Naive B cell (primary cell): ENCODE measurements at regions not wholly inside any gene's neighbourhood (a gene's known extent, or its start where the extent isn't known, plus 50 kb on each side); places are given as distances from the start of the nearest gene placed in this dataset.
A peak's percentile ranks its signal among the peaks of the same experiment; 100 is the strongest.

Source experiments
- ATAC-seq, 2 donors: fragments of 150-1000 bp; cut with Tn5 transposase; 2 replicates each; pipeline ENCODE4 v1.10.0; 2021; ENCODE audit warnings: low read depth in 2 of 2, mild to moderate bottlenecking in 2 of 2, moderate library complexity in 2 of 2
- DNase-seq: peaks from one replicate; pipeline ENCODE4 v3.0.0; 2022
- H3K27ac Mint-ChIP-seq, 6 donors: one replicate each; pipeline ENCODE4 v1.8.0; 2020 to 2022; ENCODE audit warnings: mild to moderate bottlenecking in 6 of 6, mixed read lengths in 6 of 6, moderate library complexity in 5 of 6, inconsistent platforms in 2 of 6
- H3K27me3 Mint-ChIP-seq, 3 donors: one replicate each; pipeline ENCODE4 v1.8.0; 2021 to 2022; ENCODE audit warnings: mixed read lengths in 3 of 3, mild to moderate bottlenecking in 1 of 3
- H3K36me3 Mint-ChIP-seq, 2 donors: one replicate each; pipeline ENCODE4 v1.8.0; 2020 to 2022; ENCODE audit warnings: mixed read lengths in 2 of 2, inconsistent platforms in 1 of 2, mild to moderate bottlenecking in 1 of 2
- H3K4me1 Mint-ChIP-seq, 3 donors: one replicate each; pipeline ENCODE4 v1.8.0; 2020 to 2022; ENCODE audit warnings: mixed read lengths in 3 of 3, inconsistent platforms in 1 of 3, mild to moderate bottlenecking in 1 of 3, moderate library complexity in 1 of 3
- H3K4me3 Mint-ChIP-seq, 8 donors: one replicate each; pipeline ENCODE4 v1.8.0; 2020 to 2022; ENCODE audit warnings: mild to moderate bottlenecking in 8 of 8, mixed read lengths in 8 of 8, moderate library complexity in 8 of 8, inconsistent platforms in 2 of 8
- H3K9me3 Mint-ChIP-seq, 7 donors: one replicate each; pipeline ENCODE4 v1.8.0; 2020 to 2022; ENCODE audit warnings: mixed read lengths in 7 of 7, mild to moderate bottlenecking in 5 of 7, inconsistent platforms in 2 of 7, moderate library complexity in 1 of 7

DNA sequence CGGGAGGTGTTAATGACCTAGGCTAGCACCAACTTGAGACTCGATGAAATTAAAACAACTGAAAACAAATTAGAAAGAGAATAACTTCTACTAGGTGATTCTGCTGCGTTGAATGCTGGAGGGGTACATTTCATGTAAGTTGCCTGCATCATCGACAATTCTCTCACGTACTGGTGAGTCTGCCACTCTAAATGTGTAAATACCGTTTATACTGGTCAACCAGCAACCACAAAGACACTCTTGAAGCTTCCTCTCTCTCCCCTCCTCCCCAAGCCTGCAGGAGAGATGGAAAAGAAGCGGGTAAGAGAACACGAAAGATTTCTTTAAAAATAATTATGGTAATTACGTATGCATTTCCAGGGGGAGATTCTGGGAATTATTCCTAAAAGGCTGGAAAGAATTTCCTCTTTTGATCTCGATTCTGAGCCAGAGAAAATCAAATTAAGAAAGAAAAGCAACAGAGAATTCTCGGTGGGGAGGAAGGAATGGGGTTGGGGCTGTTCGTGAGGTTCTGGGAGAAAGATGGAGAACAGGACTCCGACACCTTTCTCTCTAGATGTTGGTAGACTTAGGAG is 68.6 kb upstream of the MRTFB start:
- H3K9me3 Mint-ChIP-seq, result peaks cover 0 to 8% (median 2%) of the 10 kb centered on the region in 7 donors
- H3K4me3 Mint-ChIP-seq, result peak overlapping the region; percentile 20 to 93 (median 74)
- H3K36me3 Mint-ChIP-seq, result no peaks in the 10 kb centered on the region
- peak overlapping the region; percentile 21 to 93 (median 52) for H3K27ac Mint-ChIP-seq
- H3K4me1 Mint-ChIP-seq, result peaks cover 39 to 66% (median 49%) of the 10 kb centered on the region in 3 donors
- ATAC-seq (no peak), DNase-seq (no peak)
- H3K27me3 Mint-ChIP-seq, result no peaks in the 10 kb centered on the region

DNA sequence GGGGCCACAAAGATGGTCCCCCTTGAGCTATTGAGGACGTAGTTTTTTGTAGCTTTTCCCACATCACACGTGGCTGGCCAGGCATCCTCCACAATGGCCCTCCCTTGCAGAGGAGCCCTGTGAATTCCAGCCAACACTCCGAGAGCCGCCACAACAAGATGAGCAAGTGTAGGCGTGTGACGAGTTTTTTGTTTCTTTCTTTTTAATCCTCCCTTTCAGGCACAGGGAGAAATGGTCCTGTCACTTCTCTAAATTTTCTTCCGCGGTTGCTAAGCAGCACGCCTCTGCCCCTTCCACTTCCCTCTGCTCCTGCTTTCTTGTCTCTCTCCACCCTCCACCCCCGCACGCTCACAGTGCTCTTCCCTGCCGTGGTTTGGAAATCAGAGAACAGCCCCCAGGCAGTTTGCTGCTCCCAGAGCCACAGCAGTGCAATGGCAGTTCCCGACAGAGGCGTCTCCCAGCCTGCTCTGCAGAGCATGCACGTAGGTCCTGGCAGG is 68.0 kb upstream of the MRTFB start:
- Mint-ChIP-seq H3K4me3 (peak overlapping the region; percentile 20 to 93 (median 80)), H3K9me3 (peaks cover 0 to 3% (median 0%) of the 10 kb centered on the region in 7 donors), H3K36me3 (no peaks in the 10 kb centered on the region), H3K27ac (peak overlapping the region; percentile 21 to 93 (median 62)), H3K4me1 (peaks cover 34 to 60% (median 44%) of the 10 kb centered on the region in 3 donors), H3K27me3 (no peaks in the 10 kb centered on the region)
- peak; percentile 35 to 47 for ATAC-seq
- no peak for DNase-seq

DNA sequence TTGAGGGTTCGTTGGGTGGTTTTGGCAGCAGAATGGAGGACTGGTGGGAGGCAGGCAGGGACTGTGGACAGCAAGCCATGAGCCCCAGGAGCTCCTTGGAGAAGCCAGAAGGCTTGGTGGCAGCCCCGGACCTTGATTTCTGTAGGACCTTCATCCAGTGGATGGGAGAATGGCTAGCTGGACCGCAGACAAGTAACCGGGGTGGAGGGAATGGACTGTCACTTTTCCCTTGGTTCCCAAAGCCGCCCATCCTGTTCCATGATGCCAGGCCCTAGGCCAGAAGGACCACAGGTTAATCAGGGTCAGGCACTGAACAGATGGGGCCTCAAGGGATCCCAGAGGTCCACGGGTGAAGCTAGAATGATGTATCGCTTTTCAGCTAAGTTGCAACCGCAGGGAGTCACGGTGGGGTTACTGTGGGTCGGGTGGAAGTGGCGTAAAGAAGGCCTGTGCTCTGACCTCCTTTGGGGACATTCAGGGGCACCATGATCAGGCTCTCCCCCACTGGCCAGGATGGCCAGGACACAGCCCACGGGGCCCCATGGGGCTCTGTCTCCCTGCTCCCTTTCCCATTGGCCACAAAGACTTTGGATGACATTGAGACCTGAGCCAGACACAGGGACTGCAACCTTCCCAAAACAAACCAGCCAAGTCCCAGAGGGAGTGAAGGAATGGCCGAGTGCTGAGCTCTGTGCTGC is 66.9 kb upstream of the MRTFB start:
- Mint-ChIP-seq H3K4me3 (peak overlapping the region in 2 of 8 donors; percentile 29 to 65), H3K27me3 (peaks cover under 1 to 2% (median under 1%) of the 10 kb centered on the region in 3 donors), H3K27ac (no peak overlapping the region), H3K9me3 (no peaks in the 10 kb centered on the region), H3K36me3 (no peaks in the 10 kb centered on the region), H3K4me1 (peaks cover 28 to 51% (median 34%) of the 10 kb centered on the region in 3 donors)
- DNase-seq (no peak), ATAC-seq (no peak)

DNA sequence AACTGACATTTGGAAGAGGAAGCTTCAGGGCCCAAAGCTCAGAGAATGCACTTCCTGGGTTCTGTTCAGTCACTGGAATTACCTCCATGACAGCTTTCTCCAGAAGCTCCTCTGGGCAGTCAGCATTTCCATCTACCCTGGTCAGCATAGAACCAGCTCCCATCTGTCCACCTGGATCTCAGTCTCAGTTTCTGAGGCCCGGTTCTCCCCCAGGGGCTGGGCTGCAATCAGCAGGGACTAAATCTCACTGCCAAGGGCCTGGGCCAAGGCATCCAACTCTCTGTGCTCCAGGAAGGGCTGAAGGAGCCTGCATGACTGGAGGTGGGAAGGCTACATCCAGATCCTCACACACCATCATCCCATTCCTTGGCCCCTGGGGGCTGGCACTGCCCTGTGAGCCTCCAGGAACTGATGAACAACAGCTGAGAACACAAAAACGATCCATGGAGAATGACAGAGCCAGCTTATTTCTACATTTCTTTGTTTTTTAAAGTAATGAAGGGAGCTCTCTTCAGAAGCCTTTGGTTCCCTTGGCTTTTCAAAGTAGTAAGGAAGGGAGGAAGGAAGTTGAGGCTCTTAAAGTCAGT is 66.3 kb upstream of the MRTFB start:
- Mint-ChIP-seq H3K9me3 (no peaks in the 10 kb centered on the region), H3K4me1 (peaks cover 22 to 45% (median 27%) of the 10 kb centered on the region in 3 donors), H3K4me3 (peak overlapping the region in 1 of 8 donors; percentile 70), H3K27ac (no peak overlapping the region), H3K36me3 (no peaks in the 10 kb centered on the region), H3K27me3 (peaks cover 7 to 8% (median 7%) of the 10 kb centered on the region in 3 donors)
- ATAC-seq (no peak), DNase-seq (no peak)

DNA sequence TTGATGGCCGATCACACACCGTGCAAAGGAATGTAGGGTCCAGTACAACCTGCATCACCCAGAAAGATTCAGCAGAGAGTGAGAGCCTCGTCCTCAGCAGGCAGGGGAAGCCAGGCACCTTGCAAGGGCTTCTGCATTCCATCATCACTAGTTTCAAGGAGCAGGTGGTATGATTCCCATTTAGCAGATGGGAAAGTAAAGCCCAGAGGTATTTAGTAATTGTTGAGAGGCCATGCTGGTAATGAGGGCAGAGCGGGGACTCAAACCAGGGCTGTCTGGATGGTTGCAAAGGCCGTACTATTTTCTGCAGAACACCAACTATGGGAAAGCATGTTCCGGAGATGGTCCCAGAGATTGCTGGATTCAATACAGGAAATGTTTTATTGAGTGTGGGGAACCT is 65.8 kb upstream of the MRTFB start:
- Mint-ChIP-seq H3K4me1 (peaks cover 18 to 40% (median 22%) of the 10 kb centered on the region in 3 donors), H3K4me3 (no peak overlapping the region), H3K36me3 (no peaks in the 10 kb centered on the region), H3K27ac (no peak overlapping the region), H3K27me3 (peaks cover 8 to 10% (median 9%) of the 10 kb centered on the region in 3 donors), H3K9me3 (no peaks in the 10 kb centered on the region)
- no peak for DNase-seq
- ATAC-seq, result no peak

DNA sequence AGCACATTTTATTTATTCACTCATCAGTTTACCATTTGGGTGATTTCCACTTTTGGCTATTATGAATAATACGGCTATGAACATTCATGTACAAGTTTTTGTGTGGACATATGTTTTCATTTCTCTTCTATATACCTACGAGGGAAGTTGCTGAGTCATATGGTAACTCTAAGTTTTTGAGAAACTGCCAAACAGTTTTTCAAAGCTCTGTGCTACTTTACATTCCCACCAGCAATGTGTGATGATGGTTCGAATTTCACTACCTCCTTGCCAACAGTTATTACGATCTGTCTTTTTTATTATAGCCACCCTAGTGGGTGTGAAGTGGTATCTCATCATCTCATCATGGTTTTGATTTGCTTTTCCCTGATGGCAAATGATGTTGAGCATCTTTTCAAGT is 63.7 kb upstream of the MRTFB start:
- no peak overlapping the region for H3K4me3 Mint-ChIP-seq
- no peak overlapping the region for H3K27ac Mint-ChIP-seq
- H3K9me3 Mint-ChIP-seq, result no peaks in the 10 kb centered on the region
- DNase-seq (no peak), ATAC-seq (no peak)
- H3K4me1 Mint-ChIP-seq, result peaks cover 13 to 24% (median 14%) of the 10 kb centered on the region in 3 donors
- no peaks in the 10 kb centered on the region for H3K36me3 Mint-ChIP-seq
- H3K27me3 Mint-ChIP-seq, result peaks cover 8 to 22% (median 9%) of the 10 kb centered on the region in 3 donors

DNA sequence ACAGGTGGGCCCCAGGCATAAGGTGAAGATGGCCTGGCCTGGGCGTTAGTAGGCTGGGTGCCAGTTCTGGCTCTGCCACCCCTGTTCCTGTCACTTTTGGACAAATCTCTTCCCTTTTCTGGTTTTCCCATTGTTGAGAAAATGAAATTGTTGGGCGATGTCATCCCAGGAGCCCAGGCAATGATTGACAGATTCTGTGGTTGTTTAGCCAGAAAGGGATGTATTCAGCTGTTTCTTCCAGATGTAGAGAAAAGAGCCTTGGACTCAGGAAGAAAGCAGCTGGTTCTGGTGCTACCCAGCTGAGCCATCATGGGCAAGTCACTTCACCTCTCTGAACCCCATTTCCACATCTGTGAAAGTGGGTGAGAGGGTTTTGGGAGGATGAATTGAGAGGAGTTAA is 60.1 kb upstream of the MRTFB start:
- Mint-ChIP-seq H3K9me3 (no peaks in the 10 kb centered on the region), H3K4me1 (peaks cover 0 to 3% (median 0%) of the 10 kb centered on the region in 3 donors), H3K27me3 (peaks cover 16 to 32% (median 20%) of the 10 kb centered on the region in 3 donors), H3K27ac (peak overlapping the region in 1 of 6 donors; percentile 86), H3K36me3 (no peaks in the 10 kb centered on the region), H3K4me3 (no peak overlapping the region)
- ATAC-seq (no peak), DNase-seq (no peak)

DNA sequence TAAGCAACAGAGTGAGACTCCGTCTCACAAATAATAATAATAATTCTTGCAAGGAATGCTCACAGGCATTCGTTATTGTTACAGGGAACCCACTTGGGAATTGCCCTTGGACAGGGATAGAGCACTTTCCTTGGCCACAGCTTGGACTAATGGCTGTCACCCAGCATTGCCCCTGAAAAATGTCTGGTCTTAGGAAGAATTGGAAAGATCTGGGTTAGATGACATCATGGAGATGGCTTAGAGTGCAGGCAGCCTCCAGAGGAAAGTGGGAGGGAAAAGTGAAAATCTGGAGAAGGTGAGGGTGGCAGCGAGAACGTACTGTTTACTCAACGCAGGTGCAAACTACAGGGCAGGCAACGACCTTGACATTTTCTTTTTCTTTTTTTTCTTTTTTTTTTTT is 59.3 kb upstream of the MRTFB start:
- Mint-ChIP-seq H3K4me3 (peak overlapping the region in 1 of 8 donors; percentile 29), H3K27ac (peak overlapping the region in 1 of 6 donors; percentile 47), H3K4me1 (peaks cover 0 to 3% (median 0%) of the 10 kb centered on the region in 3 donors), H3K36me3 (no peaks in the 10 kb centered on the region), H3K27me3 (peaks cover 18 to 34% (median 24%) of the 10 kb centered on the region in 3 donors), H3K9me3 (no peaks in the 10 kb centered on the region)
- no peak for ATAC-seq
- DNase-seq, result no peak

DNA sequence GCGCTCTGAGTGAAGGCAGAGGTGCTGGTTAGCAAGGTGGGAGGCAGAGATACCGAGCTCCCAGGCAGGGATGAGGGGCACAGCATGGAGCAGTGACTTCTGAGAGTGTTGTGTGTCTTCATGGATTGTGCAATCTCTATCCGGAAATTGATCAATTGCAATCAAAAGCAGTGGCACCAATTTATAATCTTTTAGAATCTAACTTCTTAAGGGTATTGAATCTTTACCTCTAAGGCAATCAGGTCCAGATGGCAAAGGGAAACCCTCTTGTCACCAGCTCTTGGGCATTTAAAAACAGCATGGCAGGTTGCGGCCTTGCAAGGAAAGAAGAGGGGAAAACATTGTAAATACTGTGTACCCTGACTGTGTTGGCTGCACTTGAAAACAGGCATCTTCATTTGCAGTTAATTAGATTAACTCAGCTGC is 58.0 kb upstream of the MRTFB start:
- H3K4me3 Mint-ChIP-seq, result no peak overlapping the region
- H3K36me3 Mint-ChIP-seq, result no peaks in the 10 kb centered on the region
- H3K27me3 Mint-ChIP-seq, result peaks cover 18 to 34% (median 24%) of the 10 kb centered on the region in 3 donors
- DNase-seq, result no peak
- peaks cover 0 to 3% (median 0%) of the 10 kb centered on the region in 3 donors for H3K4me1 Mint-ChIP-seq
- ATAC-seq, result no peak
- peak overlapping the region in 1 of 6 donors; percentile 47 for H3K27ac Mint-ChIP-seq
- H3K9me3 Mint-ChIP-seq, result no peaks in the 10 kb centered on the region

DNA sequence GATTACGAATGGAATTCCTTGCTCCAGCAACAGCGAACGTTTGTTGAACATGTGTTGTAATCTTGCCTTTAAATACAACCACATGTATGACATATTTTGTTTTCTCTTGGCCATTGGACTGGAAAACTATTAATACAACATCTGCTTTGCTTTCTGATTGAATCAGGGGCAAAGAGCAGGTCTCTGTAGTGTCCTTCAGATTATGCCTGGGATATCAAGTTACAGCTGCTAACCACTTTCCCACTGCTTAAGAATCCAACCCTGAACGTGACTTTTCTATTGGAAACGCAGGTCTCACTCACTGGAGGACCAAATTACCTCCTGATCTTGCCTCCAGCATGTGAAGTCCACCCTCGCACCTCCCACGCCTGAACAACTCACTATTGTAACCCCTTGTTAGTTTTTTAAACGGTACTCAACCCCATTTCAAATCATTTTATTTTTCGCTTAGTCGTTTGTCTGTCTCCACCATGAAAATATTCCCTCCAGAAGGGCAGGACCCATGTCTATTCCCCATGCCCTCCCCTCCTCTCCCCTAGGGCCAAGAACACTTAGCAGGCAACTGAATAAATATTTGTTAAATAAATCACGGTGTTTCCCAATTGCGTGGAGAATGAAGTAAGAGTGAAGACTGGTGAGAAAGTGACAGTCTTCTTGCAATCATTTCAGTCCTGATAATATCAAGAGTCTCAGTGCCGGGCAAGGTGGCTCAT is 57.4 kb upstream of the MRTFB start:
- no peaks in the 10 kb centered on the region for H3K9me3 Mint-ChIP-seq
- peak overlapping the region in 2 of 6 donors; percentile 67 to 79 for H3K27ac Mint-ChIP-seq
- H3K4me1 Mint-ChIP-seq, result peaks cover 0 to 3% (median 0%) of the 10 kb centered on the region in 3 donors
- H3K4me3 Mint-ChIP-seq, result no peak overlapping the region
- no peaks in the 10 kb centered on the region for H3K36me3 Mint-ChIP-seq
- ATAC-seq (no peak), DNase-seq (no peak)
- H3K27me3 Mint-ChIP-seq, result peaks cover 18 to 34% (median 24%) of the 10 kb centered on the region in 3 donors

DNA sequence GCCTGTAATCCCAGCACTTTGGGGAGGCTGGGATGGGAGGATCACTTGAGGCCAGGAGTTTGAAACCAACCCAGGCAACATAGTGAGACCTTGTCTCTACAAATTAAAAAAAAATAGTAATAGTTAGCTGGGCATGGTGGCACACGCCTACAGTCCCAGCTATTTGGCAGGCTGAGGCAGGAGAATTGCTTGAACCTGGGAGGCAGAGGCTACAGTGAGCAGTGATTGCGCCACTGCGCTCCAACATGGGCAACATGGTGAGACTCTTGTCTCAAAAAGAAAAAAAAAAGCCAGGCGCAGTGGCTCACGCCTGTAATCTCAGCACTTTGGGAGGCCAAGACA is 56.9 kb upstream of the MRTFB start:
- H3K9me3 Mint-ChIP-seq, result no peaks in the 10 kb centered on the region
- no peak overlapping the region for H3K4me3 Mint-ChIP-seq
- no peak for DNase-seq
- H3K4me1 Mint-ChIP-seq, result peaks cover 0 to 3% (median 0%) of the 10 kb centered on the region in 3 donors
- H3K27me3 Mint-ChIP-seq, result peaks cover 16 to 32% (median 22%) of the 10 kb centered on the region in 3 donors
- peak overlapping the region in 1 of 6 donors; percentile 36 for H3K27ac Mint-ChIP-seq
- no peak for ATAC-seq
- H3K36me3 Mint-ChIP-seq, result no peaks in the 10 kb centered on the region

DNA sequence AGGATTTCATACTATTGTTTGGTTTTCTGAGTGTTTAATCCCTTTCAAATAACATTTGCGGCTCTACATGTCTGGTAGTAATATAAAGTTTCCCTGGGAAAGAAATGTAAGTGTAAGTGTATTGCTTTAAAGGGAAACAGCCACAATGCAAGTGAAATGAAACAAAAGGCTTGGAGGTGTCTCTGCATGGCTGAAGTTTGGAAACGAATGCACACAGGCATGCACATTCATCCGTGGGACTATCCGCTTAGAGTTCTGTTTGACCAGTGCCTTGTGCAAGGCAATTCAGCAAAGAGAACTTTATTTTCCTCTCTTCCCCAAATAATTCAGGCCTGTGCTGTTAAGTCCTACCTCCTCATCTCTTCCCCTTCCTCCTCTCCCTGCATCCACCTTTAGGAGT is 56.1 kb upstream of the MRTFB start:
- Mint-ChIP-seq H3K27me3 (peaks cover 9 to 24% (median 16%) of the 10 kb centered on the region in 3 donors), H3K9me3 (no peaks in the 10 kb centered on the region), H3K36me3 (no peaks in the 10 kb centered on the region), H3K4me1 (peaks cover 0 to 3% (median 0%) of the 10 kb centered on the region in 3 donors), H3K4me3 (no peak overlapping the region), H3K27ac (peak overlapping the region in 1 of 6 donors; percentile 78)
- ATAC-seq (no peak), DNase-seq (no peak)

DNA sequence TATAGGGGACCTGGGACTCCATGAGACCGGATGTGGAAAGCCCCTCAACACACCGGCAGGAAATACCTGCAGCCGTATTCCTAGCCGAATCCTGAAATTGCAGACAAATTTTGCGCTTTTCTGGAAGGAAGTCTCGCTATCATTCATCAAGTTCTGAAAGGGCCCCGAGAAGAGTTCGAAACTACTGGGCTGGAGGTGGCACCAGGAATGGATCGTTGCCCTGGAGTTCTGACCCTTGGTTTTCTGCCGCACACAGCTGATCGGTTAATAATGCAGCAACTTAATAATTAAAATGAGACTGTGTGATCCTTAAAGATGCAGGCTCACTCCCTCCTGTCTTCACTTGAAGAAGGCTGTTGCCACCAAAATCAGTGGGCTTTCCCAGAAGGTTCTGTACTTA is 55.7 kb upstream of the MRTFB start:
- H3K9me3 Mint-ChIP-seq, result no peaks in the 10 kb centered on the region
- no peaks in the 10 kb centered on the region for H3K36me3 Mint-ChIP-seq
- no peak for ATAC-seq
- peaks cover 8 to 24% (median 16%) of the 10 kb centered on the region in 3 donors for H3K27me3 Mint-ChIP-seq
- H3K4me3 Mint-ChIP-seq, result no peak overlapping the region
- peaks cover 0 to 3% (median 0%) of the 10 kb centered on the region in 3 donors for H3K4me1 Mint-ChIP-seq
- peak overlapping the region in 1 of 6 donors; percentile 78 for H3K27ac Mint-ChIP-seq
- no peak for DNase-seq
